ENCODE measurements at regions not wholly inside any gene's neighbourhood (a gene's known extent, or its start where the extent isn't known, plus 50 kb on each side); places are given as distances from the start of the nearest gene placed in this dataset.

- TF ChIP-seq TSHZ2 (CRISPR knock-in tag; IDR thresholded peaks at IDR 0.05), result no peak
These were observed 890.0 kb upstream of the DDX18 start (continued) for GRCh38 chr2:116924509-116924908.

- ATAC-seq, result no peak
- TF ChIP-seq ZFP3 (CRISPR knock-in tag; IDR thresholded peaks at IDR 0.05) (no peak), ARNTL (CRISPR knock-in tag; IDR thresholded peaks at IDR 0.05; ENCODE audit: borderline replicate concordance, low read depth) (no peak), POU6F1 (CRISPR knock-in tag; IDR thresholded peaks at IDR 0.05; ENCODE audit: borderline replicate concordance, low read depth) (no peak)
These were observed 879.2 kb upstream of the DDX18 start for GRCh38 chr2:116935097-116935814.

- no peak for TF ChIP-seq ZNF565 (CRISPR knock-in tag; conservative IDR thresholded peaks at IDR 0.05; ENCODE audit: low read depth)
- no peak for TF ChIP-seq OSR1 (CRISPR knock-in tag; IDR thresholded peaks at IDR 0.05)
- TF ChIP-seq ZFP30 (CRISPR knock-in tag; IDR thresholded peaks at IDR 0.05), result no peak
- TF ChIP-seq ZNF8 (CRISPR knock-in tag; IDR thresholded peaks at IDR 0.05), result no peak
- no peak for TF ChIP-seq RARB (CRISPR knock-in tag; IDR thresholded peaks at IDR 0.05)
- TF ChIP-seq PATZ1 (CRISPR knock-in tag; IDR thresholded peaks at IDR 0.05; ENCODE audit: borderline replicate concordance), result no peak
- TF ChIP-seq SNAI2 (CRISPR knock-in tag; IDR thresholded peaks at IDR 0.05), result no peak
- no peak for TF ChIP-seq CSDC2 (CRISPR knock-in tag; IDR thresholded peaks at IDR 0.05)
- no peak for TF ChIP-seq ISL1 (CRISPR knock-in tag; IDR thresholded peaks at IDR 0.05)
- no peak for TF ChIP-seq TSHZ2 (CRISPR knock-in tag; IDR thresholded peaks at IDR 0.05)
- no peak for TF ChIP-seq PPARA (CRISPR knock-in tag; IDR thresholded peaks at IDR 0.05; ENCODE audit: borderline replicate concordance)
- no peak for TF ChIP-seq GLIS3 (CRISPR knock-in tag; IDR thresholded peaks at IDR 0.05)
- TF ChIP-seq POU6F1 (CRISPR knock-in tag; IDR thresholded peaks at IDR 0.05; ENCODE audit: borderline replicate concordance, low read depth), result no peak
- no peak for TF ChIP-seq CREB5 (CRISPR knock-in tag; IDR thresholded peaks at IDR 0.05; ENCODE audit: low read depth)
- TF ChIP-seq ARNTL (CRISPR knock-in tag; IDR thresholded peaks at IDR 0.05; ENCODE audit: borderline replicate concordance, low read depth), result no peak
- TF ChIP-seq ZFP3 (CRISPR knock-in tag; IDR thresholded peaks at IDR 0.05), result no peak
- TF ChIP-seq TCF4 (CRISPR knock-in tag; IDR thresholded peaks at IDR 0.05; ENCODE audit: borderline replicate concordance), result no peak
- TF ChIP-seq TOX (CRISPR knock-in tag; IDR thresholded peaks at IDR 0.05; ENCODE audit: borderline replicate concordance), result no peak
- no peak for TF ChIP-seq CSRNP3 (CRISPR knock-in tag; IDR thresholded peaks at IDR 0.05)
- ATAC-seq, result no peak
These were observed 866.2 kb upstream of the DDX18 start for GRCh38 chr2:116948258-116948657.
